ENCODE measurements at regions not wholly inside any gene's neighbourhood (a gene's known extent, or its start where the extent isn't known, plus 50 kb on each side); places are given as distances from the start of the nearest gene placed in this dataset.
"Not testable (repeated sequence)": the region's sequence is repeated elsewhere in the genome, so short reads cannot be mapped to it uniquely, and the experiment has no call there.

- DNase-seq (ENCODE audit: low read depth in 4 of 4, low spot score in 3 of 4), result no peak
Observed at GRCh38 chr10:33630761-33631160, 296.3 kb upstream of the NRP1 start.

- DNase-seq (ENCODE audit: low read depth in 4 of 4, low spot score in 3 of 4), result no peak
Observed at GRCh38 chr10:33627611-33628010, 293.1 kb upstream of the NRP1 start.

GRCh38 chr10:33626798-33627466, 292.5 kb upstream of the NRP1 start:
- no peak for DNase-seq (ENCODE audit: low read depth in 4 of 4, low spot score in 3 of 4)

- no peak for DNase-seq (ENCODE audit: low read depth in 4 of 4, low spot score in 3 of 4)
Observed at GRCh38 chr10:33623669-33624068, 289.2 kb upstream of the NRP1 start.

- DNase-seq (ENCODE audit: low read depth in 4 of 4, low spot score in 3 of 4), result no peak
Observed at GRCh38 chr10:33621101-33621500, 286.6 kb upstream of the NRP1 start.

GRCh38 chr10:33618196-33618595, 283.7 kb upstream of the NRP1 start:
- DNase-seq (ENCODE audit: low read depth in 4 of 4, low spot score in 3 of 4), result no peak

- no peak for DNase-seq (ENCODE audit: low read depth in 4 of 4, low spot score in 3 of 4)
Observed at GRCh38 chr10:33617381-33618080, 283.1 kb upstream of the NRP1 start.

- DNase-seq (ENCODE audit: low read depth in 4 of 4, low spot score in 3 of 4), result no peak
Observed at GRCh38 chr10:33616956-33617355, 282.5 kb upstream of the NRP1 start.

- no peak for DNase-seq (ENCODE audit: low read depth in 4 of 4, low spot score in 3 of 4)
Observed at GRCh38 chr10:33612551-33612950, 278.1 kb upstream of the NRP1 start.

GRCh38 chr10:33612116-33612515, 277.6 kb upstream of the NRP1 start:
- no peak for DNase-seq (ENCODE audit: low read depth in 4 of 4, low spot score in 3 of 4)

- no peak for DNase-seq (ENCODE audit: low read depth in 4 of 4, low spot score in 3 of 4)
Observed at GRCh38 chr10:33611423-33611822, 277.0 kb upstream of the NRP1 start.

GRCh38 chr10:33609546-33609945, 275.1 kb upstream of the NRP1 start:
- no peak for DNase-seq (ENCODE audit: low read depth in 4 of 4, low spot score in 3 of 4)

- DNase-seq (ENCODE audit: low read depth in 4 of 4, low spot score in 3 of 4), result no peak
Observed at GRCh38 chr10:33602278-33602677, 267.8 kb upstream of the NRP1 start.

GRCh38 chr10:33600381-33600780, 265.9 kb upstream of the NRP1 start:
- DNase-seq (ENCODE audit: low read depth in 4 of 4, low spot score in 3 of 4), result no peak

GRCh38 chr10:33596422-33596821, 262.0 kb upstream of the NRP1 start:
- DNase-seq (ENCODE audit: low read depth in 4 of 4, low spot score in 3 of 4), result no peak

- no peak for DNase-seq (ENCODE audit: low read depth in 4 of 4, low spot score in 3 of 4)
Observed at GRCh38 chr10:33594475-33594874, 260.0 kb upstream of the NRP1 start.

- DNase-seq (ENCODE audit: low read depth in 4 of 4, low spot score in 3 of 4), result no peak
Observed at GRCh38 chr10:33588974-33589600, 254.6 kb upstream of the NRP1 start.

- DNase-seq (ENCODE audit: low read depth in 4 of 4, low spot score in 3 of 4), result not testable (repeated sequence)
Observed at GRCh38 chr10:33584596-33584995, 250.1 kb upstream of the NRP1 start.

GRCh38 chr10:33579996-33580395, 245.5 kb upstream of the NRP1 start:
- DNase-seq (ENCODE audit: low read depth in 4 of 4, low spot score in 3 of 4), result no peak

- no peak for DNase-seq (ENCODE audit: low read depth in 4 of 4, low spot score in 3 of 4)
Observed at GRCh38 chr10:33573606-33574005, 239.1 kb upstream of the NRP1 start.

- no peak for DNase-seq (ENCODE audit: low read depth in 4 of 4, low spot score in 3 of 4)
Observed at GRCh38 chr10:33571616-33572015, 237.1 kb upstream of the NRP1 start.

GRCh38 chr10:33570495-33570894, 236.0 kb upstream of the NRP1 start:
- no peak for DNase-seq (ENCODE audit: low read depth in 4 of 4, low spot score in 3 of 4)

Data from right renal pelvis (tissue), 4 donors.